HG02610 (cell line): ENCODE measurements at regions not wholly inside any gene's neighbourhood (a gene's known extent, or its start where the extent isn't known, plus 50 kb on each side); places are given as distances from the start of the nearest gene placed in this dataset.

ENCODE experiments used
- ATAC-seq: cut with Tn5 transposase; IDR thresholded peaks from one replicate; pipeline ENCODE4 v1.9.1; 2021; ENCODE audit warnings: mild to moderate bottlenecking, moderate library complexity; ENCODE audit not compliant: unreplicated experiment

- no peak for ATAC-seq
Measured at GRCh38 chr12:126602612-126603011, 1537.4 kb downstream of the AACS start.

DNA sequence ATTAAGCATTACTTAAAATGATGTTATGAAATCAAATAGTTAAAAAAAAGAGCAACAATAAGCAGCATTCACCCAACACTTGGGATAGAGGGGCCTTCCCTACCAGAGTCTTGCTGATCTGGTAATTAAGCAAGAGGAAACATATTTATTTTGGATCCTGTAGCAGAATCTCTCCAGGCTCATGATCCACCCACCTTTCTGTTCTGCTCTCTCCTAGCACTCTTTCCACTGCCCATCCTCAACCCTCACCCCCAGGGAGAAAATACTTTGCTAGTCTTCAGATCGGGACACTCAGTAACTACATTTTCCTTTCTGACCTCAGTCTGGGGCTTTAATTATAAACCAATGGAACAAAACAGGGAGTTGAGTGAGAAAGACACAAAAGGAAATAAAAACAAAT is 1541.9 kb downstream of the AACS start:
- ATAC-seq: no peak

DNA sequence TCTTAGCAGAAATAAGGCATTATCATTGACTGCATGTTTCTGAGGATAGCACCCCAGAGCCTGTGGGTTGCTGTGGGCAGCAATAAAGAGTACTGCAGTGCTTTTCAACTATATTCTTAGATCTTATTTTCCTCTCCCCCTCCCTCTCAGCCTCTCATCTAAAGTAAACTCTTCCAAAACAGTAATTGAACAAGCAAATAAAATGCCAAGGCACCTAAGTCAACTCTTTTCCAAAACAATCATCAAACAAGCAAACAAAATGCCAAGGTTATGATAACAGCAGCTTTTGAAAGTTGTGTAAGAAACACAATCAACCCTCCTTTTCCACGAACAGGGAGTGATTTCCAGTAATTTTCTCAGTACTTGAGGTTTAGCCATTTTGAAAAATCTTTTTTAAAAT is 1542.6 kb downstream of the AACS start:
- no peak for ATAC-seq

DNA sequence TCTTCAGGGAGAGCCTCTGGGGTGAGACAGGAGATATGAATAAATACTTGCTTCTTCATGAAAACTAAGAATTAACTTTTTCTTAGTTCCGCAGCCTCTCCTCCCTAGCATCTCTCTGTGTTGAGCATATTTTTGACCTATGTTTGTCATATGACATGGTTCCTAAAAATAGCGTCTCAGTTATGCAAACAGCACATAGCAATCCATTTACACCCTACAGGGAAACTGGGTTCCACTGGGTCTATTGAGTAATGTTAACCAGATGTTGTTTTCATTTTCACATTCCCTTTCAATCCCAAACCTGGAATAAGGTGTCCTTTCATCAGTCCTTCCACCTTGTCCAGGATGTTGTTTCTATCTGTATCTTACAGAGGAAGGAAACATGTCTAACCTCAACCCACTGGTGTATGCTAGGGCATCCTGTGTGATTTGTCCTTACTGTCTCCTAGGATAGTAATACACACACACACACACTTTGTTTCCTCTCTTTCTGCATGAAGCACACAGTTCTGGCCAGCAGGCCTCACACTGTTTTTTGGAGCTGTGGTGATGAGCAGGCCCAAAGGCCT is 1543.5 kb downstream of the AACS start:
- no peak for ATAC-seq

GRCh38 chr12:126616441-126616840 is 1551.2 kb downstream of the AACS start:
- ATAC-seq: no peak

GRCh38 chr12:126617312-126617711 is 1552.1 kb downstream of the AACS start:
- ATAC-seq: no peak

DNA sequence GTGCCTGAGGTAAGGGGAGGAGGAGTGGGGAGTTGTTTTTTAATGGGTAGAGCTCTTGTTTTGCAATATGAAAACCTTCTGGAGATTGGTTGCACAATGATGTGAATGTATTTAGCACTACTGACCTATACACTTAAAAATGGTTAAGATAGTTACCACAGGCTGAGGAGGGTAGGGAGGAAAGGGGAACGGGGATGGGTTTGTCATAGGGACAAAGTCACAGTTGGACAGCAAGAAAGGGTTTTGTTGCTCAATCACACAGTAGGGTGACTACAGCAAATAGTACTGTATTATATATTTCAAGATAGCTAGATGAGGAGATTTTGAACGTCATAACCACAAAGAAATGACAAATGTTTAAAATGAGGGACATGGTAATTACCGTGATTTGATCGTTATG is 1562.4 kb downstream of the AACS start:
- ATAC-seq: no peak

- no peak for ATAC-seq
Measured at GRCh38 chr12:126636821-126637220, 1571.6 kb downstream of the AACS start.

GRCh38 chr12:126644236-126645020 is 1579.2 kb downstream of the AACS start:
- ATAC-seq: no peak

DNA sequence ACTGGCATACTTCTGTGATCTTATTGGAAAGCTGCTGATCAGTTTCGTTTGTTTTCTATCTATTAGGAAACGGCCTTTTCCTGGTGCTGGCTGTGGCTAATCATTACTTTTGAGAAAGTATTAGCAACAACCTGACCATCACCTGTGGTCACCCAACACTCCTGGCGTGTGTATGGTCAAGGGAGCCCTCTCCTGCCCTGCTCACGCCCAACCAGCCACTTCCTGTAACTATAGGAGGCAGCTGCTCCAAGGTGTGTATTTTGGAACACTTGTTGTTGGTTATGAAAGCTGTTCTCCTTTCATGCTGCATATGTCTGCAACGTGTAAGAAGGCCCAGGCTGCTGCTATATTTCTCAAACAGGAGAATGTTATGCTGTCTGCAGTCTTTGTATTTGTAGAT is 1582.8 kb downstream of the AACS start:
- ATAC-seq: no peak

- ATAC-seq: no peak
Measured at GRCh38 chr12:126651133-126651532, 1585.9 kb downstream of the AACS start.

GRCh38 chr12:126663304-126664094 is 1598.3 kb downstream of the AACS start:
- ATAC-seq: no peak

GRCh38 chr12:126667339-126667738 is 1599.6 kb upstream of the TMEM132C start:
- ATAC-seq: no peak

DNA sequence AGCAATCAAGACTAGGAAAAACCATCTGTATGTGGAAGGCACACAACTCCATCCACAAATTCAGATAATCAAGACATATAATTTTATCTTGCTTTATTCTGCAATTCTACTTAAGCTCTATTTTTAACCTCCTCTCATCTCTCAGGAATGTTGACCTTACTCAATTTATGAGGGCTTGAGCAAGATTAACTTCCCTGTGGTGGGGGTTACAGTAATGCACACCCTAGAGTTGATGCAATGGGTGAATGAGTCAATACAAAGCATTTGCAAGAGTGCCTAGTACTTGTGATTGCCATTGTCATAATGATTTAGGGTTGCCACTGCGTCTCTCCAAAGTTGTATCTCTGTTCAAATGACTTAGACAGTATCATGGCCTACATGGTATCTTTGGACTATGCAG is 1598.4 kb upstream of the TMEM132C start:
- ATAC-seq: no peak

DNA sequence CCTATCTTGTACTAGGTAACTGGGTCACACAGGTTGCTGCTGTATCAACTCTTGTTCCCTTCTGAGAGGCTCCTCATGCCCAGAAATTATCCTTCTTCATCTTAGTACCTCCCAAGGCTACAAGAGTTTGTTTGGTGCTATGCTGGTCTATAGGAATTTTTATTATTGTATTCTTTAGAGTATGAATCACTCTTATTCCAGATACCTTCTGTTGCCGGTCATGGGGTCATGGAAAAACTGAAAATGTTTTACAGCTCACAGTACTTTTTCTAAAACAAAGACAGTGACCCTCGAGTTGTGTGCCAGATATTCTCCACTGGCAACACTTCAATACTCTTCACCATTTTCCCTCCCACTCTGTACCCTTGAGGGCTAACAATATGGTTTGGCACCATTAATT is 1598.0 kb upstream of the TMEM132C start:
- no peak for ATAC-seq

DNA sequence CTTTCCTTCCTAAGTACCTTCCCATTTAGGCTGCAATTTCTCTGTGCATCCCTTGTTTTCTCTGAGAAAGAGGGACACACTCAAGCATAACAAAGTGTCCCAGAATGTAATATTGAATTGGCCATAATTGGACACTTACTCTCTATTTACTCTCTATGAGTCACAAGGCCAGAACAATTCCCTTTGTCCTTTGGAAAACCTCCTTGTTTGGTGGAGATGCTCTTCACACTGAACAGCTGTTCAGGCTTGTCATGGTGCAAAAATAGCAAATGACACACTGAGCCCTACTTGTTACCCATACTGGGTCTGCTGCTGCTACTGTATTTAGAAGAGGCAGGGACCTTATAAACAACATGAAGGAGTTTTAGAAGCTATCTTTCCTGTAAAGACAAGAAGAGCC is 1590.5 kb upstream of the TMEM132C start:
- no peak for ATAC-seq

- no peak for ATAC-seq
Measured at GRCh38 chr12:126681676-126682075, 1585.3 kb upstream of the TMEM132C start.

DNA sequence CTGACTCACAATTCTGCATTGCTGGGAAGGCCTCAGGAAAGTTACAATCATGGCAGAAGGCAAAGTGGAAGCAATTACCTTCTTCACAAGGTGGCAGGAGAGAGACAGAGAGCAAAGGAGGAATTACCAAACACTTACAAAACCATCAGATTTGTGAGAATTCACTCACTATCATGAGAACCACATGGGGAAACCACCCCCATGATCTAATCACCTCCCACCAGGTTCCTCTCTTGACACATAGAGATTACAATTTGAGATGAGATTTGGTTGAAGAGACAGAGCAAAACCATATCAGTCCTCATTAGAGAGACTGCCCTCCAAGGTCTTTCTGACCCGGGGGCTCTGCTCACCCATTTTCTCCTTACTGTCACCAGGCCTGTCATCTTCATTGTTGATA is 1582.3 kb upstream of the TMEM132C start:
- ATAC-seq: no peak

DNA sequence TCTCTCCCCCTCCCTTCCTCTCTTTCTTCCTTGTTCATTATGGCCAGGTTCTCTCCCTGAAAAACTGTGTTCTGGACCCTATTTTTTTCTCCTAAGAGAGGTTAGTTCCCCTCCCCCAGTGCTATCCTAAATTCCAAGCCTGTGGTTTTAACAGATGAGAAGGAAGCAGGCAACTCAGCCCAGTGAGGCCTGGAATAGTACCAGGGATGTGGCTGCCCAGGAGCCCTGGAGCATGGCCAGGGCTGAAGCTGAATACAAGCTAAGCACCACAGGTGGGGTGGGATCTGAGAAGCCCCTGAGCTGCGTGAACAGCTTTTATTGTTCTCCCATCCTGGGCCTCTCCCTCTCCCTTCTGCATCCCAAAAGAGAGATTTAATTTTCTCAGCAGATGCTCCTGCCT is 1581.3 kb upstream of the TMEM132C start:
- no peak for ATAC-seq

- ATAC-seq: no peak
Measured at GRCh38 chr12:126688556-126688955, 1578.4 kb upstream of the TMEM132C start.

DNA sequence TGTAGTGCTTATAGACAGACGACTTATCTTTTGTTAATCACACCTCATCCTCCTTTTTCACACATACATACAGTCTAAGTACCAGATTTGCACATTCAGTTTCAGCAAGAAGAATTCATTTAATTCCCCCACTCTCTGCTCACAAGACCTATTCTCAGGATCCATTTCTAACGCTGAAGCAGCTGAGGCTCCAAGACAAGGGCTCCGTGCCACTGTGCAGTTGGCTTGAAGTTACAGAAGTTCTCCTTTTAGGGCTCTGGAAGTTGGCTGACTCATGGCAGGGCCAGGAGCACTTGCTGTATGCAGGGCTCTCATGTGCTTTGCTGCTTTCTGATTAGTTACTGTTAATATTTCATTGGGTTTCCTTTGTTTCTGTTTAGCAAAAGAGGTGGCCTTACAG is 1566.9 kb upstream of the TMEM132C start:
- no peak for ATAC-seq

- ATAC-seq: no peak
Measured at GRCh38 chr12:126704609-126705008, 1562.4 kb upstream of the TMEM132C start.
